ENCODE measurements at regions not wholly inside any gene's neighbourhood (a gene's known extent, or its start where the extent isn't known, plus 50 kb on each side); places are given as distances from the start of the nearest gene placed in this dataset.
"Not testable (repeated sequence)": the region's sequence is repeated elsewhere in the genome, so short reads cannot be mapped to it uniquely, and the experiment has no call there.

GRCh38 chr13:70792121-70792520, 683.9 kb upstream of the KLHL1 start:
- DNase-seq (ENCODE audit: low spot score) = no peak

- DNase-seq (ENCODE audit: low spot score) = no peak
Measured at GRCh38 chr13:70789751-70790150, 681.5 kb upstream of the KLHL1 start.

- DNase-seq (ENCODE audit: low spot score) = no peak
Measured at GRCh38 chr13:70788074-70788473, 679.8 kb upstream of the KLHL1 start.

DNA sequence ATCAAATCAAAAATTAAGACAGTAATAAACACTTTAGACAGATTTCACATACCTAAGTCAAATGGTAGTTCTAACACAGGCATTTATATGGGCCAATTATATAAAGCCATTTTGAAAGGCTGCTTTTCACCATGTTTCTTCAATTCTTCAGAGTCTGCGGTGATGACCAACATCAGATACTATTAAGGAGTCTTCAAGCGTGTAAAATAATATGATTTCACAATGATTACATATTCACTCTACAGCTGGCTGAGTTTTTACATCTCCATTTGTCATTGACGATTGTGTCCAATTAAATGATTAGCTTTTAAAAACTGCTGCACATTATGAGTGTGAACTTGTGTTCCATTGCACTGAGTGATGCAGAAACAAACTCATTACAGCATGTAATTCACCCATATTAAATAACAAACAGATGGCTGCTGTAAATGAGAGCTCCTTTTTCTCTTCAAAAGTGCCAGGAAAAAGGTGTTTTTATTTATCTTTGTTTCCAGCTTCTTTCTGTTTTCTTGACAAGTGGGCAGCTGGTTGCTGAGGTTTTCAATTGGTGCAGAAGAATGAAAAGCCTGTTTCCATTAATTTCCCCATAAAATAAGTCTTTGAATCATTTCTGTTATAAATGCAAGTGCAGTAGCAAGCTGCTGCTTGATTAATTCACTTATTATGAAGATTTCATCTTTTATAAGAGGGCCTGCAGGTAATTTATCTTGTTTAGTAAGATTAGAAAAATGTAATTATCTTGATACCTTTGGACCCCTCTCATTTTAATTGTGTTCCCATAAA, 676.1 kb upstream of the KLHL1 start:
- DNase-seq (ENCODE audit: low spot score) = no peak

DNA sequence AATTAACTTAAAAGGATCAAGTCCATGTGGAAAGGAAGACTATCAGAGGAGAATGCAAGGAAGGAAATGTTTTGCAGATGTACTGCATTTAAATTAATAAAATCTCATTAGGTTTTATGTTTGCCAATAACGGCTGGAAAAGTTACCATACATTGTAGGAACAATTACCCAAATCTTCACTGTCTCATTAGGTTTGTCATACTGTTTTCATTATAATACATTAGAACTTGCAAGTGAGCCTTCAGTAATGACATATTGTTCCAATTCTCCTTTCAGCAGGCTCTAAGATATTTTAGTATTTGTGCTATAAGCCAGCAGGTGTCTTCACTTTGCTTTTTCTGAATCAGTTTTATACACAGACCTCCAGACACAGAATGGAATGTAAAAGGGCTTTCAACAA, 661.6 kb upstream of the KLHL1 start:
- no peak for DNase-seq (ENCODE audit: low spot score)

DNA sequence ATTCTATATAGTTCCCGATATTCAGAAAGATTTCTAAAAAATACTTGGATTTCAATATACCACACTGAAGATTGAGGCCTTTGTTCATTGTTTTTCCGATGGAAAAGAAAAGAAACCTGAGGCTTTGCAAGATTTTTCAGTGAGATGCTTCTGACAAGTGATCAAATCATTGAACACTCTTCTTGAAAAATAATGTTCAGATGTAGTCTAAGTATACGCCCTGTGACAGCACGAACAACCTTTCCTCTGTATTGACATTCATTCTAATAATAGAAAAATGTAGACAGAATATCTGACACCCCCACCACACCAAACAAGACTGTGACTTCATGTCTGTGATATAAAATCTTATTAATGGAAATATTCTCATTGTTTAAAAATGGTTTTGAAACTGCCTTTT, 650.7 kb upstream of the KLHL1 start:
- no peak for DNase-seq (ENCODE audit: low spot score)

DNA sequence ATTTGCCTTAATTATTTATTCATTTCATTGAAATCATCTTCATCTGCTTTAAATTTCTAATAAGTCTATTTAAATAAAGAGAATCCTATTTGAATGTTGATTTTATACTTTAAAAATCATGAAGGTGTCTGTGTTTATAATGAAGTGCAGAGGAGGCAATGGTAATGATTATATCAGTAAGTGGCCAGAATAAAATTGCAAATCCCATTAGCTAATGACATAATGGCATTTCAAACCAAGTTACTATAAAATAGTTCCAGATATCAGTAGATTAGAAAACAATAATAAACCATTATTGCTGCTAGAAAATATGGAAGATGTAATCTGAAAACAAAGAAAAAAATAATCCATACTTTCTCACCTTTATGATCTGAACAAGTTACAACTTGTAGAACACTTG, 647.8 kb upstream of the KLHL1 start:
- no peak for DNase-seq (ENCODE audit: low spot score)

GRCh38 chr13:70755456-70755855, 647.2 kb upstream of the KLHL1 start:
- DNase-seq (ENCODE audit: low spot score) = no peak

GRCh38 chr13:70747262-70747661, 639.0 kb upstream of the KLHL1 start:
- no peak for DNase-seq (ENCODE audit: low spot score)

DNA sequence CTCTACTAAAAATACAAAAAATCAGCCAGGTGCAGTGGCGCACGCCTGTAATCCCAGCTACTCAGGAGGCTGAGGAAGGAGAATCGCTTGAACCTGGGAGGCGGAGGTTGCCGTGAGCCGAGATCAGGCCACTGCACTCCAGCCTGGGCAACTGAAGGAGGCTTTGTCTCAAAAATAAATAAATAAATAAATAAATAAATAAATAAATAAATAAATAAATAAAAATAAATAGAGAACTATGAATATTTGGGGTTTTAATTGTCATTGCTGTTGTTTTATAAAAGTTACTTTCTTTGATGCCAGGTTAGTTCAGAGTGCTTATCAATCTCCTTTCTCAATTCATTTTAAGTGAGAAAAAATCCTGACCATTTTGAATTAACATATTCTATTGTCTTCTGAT, 638.2 kb upstream of the KLHL1 start:
- not testable (repeated sequence) for DNase-seq (ENCODE audit: low spot score)

DNA sequence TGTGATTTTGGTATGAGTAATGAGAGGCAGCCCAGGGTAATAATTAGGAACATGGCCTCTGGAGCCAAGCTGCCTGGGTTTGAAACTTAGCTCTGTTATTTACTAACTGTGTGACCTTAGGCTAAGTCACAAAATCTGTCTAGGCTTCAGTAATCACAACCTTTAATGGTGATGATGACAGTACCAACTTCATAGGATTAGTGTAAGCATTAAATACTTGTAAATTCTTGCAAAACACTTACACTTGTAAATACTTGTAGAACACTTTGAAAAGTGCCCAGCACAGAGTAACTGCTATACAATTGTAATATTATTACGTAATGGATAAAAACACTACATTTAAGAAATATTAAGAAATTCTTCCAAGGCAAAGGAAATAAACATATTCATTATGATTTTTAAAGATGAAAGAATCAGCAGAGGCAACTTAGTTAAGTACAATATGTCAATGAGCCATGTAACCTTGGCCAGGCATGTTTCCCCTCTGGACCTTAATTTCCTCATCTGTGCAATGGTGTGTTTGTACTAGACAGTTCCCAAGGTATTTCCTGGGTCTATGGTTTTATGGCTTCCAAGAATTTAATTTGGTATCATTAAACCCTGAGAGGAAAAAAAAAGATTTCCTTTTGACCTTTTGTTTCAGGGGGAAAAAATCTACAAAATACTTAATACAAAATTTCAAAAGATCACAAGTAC, 628.5 kb upstream of the KLHL1 start:
- no peak for DNase-seq (ENCODE audit: low spot score)

GRCh38 chr13:70732611-70733010, 624.4 kb upstream of the KLHL1 start:
- DNase-seq (ENCODE audit: low spot score) = no peak

DNA sequence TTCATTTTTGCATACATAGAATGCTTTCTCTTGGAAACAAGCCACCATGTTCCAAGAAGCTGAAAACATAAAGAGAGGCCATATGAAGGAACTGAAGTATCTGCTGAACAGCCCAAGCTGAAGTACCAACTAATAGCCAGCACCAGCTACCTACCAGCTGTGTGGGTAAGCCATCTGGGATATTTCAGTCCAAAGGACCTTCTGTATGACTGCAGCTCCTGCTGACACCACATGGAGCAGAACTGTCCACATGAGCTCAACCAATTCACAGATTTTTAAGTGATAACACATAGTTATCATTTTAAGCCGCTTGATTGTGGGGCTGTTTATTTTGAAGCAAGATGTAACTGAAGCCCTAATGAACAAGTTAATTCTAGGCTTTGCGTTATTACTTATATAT, 621.1 kb upstream of the KLHL1 start:
- no peak for DNase-seq (ENCODE audit: low spot score)

- no peak for DNase-seq (ENCODE audit: low spot score)
Measured at GRCh38 chr13:70723732-70724131, 615.5 kb upstream of the KLHL1 start.

DNA sequence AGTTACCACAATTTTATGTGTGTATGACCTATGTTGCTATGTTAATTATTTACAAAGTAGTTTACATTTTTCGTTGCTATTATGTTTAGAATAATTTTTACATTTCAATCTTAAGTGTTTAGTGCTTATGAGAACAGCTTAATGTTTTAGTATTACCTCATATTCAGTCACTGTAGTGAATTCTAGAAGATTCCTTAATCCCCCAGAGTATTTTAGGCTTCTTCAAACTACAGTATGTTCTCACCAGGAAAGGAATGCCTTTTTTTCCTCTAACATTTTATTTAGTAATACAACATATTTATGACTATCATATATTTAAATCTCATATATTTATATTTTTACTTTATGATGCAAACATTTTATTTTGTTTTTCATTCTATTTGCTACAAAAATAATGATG, 612.1 kb upstream of the KLHL1 start:
- no peak for DNase-seq (ENCODE audit: low spot score)

GRCh38 chr13:70714993-70715392, 606.7 kb upstream of the KLHL1 start:
- DNase-seq (ENCODE audit: low spot score) = no peak

GRCh38 chr13:70708775-70709174, 600.5 kb upstream of the KLHL1 start:
- DNase-seq (ENCODE audit: low spot score) = no peak

DNA sequence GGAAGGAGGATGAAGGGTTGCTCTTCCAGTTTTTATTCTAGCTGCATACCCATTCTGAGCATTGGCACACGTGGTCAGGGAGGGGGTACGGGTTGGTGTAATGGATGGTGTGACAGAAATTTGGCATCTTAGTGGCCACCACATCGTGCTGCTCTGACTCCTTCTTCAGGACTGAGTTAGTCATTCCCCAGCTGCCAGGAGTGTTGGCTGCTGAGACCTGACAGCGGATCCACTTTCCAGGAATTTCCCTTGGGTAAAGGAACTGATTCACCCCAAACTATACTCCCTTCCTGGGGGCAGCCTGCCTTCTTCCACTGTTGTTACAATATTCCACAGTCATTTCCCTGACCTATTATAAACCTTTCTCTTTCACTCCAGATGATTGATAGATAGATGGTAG, 595.5 kb upstream of the KLHL1 start:
- DNase-seq (ENCODE audit: low spot score) = no peak

GRCh38 chr13:70694996-70695715, 586.9 kb upstream of the KLHL1 start:
- no peak for DNase-seq (ENCODE audit: low spot score)

DNA sequence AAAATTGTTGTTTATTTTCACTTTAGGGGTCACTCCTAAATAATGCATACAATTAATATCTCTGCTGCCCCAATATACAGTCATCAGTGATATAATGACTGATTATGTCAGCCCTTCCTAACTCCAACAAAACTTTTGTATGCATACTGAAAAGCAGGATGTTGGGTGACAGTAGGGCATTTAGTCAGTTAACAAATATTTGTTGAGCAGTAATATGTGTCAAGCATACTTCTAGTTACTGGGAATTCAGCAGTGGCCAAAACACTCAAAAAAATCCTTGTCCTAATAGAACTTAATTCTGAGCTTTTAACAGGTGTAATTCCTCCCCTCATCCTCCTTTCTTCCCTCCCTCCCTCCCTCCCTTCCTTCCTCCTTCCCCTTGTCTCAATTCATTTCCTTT, 560.7 kb upstream of the KLHL1 start:
- DNase-seq (ENCODE audit: low spot score) = no peak

GRCh38 chr13:70668293-70668692, 560.0 kb upstream of the KLHL1 start:
- DNase-seq (ENCODE audit: low spot score) = no peak

DNA sequence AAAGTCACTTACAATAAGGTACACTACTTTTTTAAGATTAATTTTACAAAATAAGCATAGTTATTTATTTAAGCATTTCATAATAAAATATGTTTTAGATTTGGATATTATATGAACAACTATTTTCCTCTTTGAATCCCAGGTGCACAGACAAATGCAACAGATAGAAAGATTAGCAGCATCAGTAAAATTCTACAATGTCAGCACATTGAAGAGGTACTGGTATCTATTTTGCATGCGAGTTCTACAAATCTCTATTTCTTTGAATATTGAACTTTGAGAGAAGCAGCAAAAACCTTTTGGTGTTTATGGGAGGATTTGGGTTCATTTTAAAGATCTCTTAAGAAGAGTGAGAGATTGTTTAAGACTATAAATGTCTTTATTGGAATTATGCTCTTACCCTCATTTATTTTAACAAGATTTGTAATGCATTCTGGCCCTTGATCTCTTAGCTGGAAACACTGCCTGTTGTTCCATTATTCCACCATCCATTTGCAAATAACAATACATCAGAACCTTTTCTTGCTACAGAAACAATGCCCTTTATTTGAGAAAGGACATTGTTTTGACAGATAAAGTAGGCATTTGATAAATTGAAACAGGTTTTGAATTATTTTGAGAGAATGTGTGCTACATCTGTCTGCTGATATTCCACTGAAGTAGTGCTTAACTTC, 558.8 kb upstream of the KLHL1 start:
- no peak for DNase-seq (ENCODE audit: low spot score)
